Naive B cell (primary cell): ENCODE measurements at regions not wholly inside any gene's neighbourhood (a gene's known extent, or its start where the extent isn't known, plus 50 kb on each side); places are given as distances from the start of the nearest gene placed in this dataset.

Experiments used
- ATAC-seq, 2 donors: fragments of 150-1000 bp; cut with Tn5 transposase; 2 replicates each; pipeline ENCODE4 v1.10.0; 2021; ENCODE audit warnings: low read depth in 2 of 2, mild to moderate bottlenecking in 2 of 2, moderate library complexity in 2 of 2
- DNase-seq: peaks from one replicate; pipeline ENCODE4 v3.0.0; 2022
- H3K27ac Mint-ChIP-seq, 6 donors: one replicate each; pipeline ENCODE4 v1.8.0; 2020 to 2022; ENCODE audit warnings: mild to moderate bottlenecking in 6 of 6, mixed read lengths in 6 of 6, moderate library complexity in 5 of 6, inconsistent platforms in 2 of 6
- H3K27me3 Mint-ChIP-seq, 3 donors: one replicate each; pipeline ENCODE4 v1.8.0; 2021 to 2022; ENCODE audit warnings: mixed read lengths in 3 of 3, mild to moderate bottlenecking in 1 of 3
- H3K36me3 Mint-ChIP-seq, 2 donors: one replicate each; pipeline ENCODE4 v1.8.0; 2020 to 2022; ENCODE audit warnings: mixed read lengths in 2 of 2, inconsistent platforms in 1 of 2, mild to moderate bottlenecking in 1 of 2
- H3K4me1 Mint-ChIP-seq, 3 donors: one replicate each; pipeline ENCODE4 v1.8.0; 2020 to 2022; ENCODE audit warnings: mixed read lengths in 3 of 3, inconsistent platforms in 1 of 3, mild to moderate bottlenecking in 1 of 3, moderate library complexity in 1 of 3
- H3K4me3 Mint-ChIP-seq, 8 donors: one replicate each; pipeline ENCODE4 v1.8.0; 2020 to 2022; ENCODE audit warnings: mild to moderate bottlenecking in 8 of 8, mixed read lengths in 8 of 8, moderate library complexity in 8 of 8, inconsistent platforms in 2 of 8
- H3K9me3 Mint-ChIP-seq, 7 donors: one replicate each; pipeline ENCODE4 v1.8.0; 2020 to 2022; ENCODE audit warnings: mixed read lengths in 7 of 7, mild to moderate bottlenecking in 5 of 7, inconsistent platforms in 2 of 7, moderate library complexity in 1 of 7

DNA sequence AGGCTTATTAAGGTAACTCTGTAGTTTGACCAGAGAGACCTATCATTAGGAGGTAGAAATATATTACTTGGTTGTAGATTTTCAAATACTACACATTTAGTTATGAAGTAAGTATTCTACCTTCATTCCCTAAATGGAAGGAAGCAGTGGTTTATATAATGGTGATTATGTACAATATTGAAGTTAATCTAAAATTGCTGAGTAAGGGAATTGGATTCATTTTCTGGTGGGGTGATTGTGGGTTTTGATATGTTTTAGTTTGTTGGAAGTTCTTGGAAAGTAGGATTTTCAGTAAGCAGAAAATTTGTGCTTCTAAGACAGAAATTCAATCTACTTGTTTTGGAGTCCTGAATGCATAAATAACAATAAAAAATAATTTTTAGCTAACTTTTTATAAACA is 1830.9 kb upstream of the ADGRL3 start:
- Mint-ChIP-seq H3K36me3 (no peaks in the 10 kb centered on the region), H3K4me1 (no peaks in the 10 kb centered on the region), H3K4me3 (no peak overlapping the region), H3K9me3 (peaks cover 0 to 2% (median 0%) of the 10 kb centered on the region in 7 donors), H3K27ac (no peak overlapping the region), H3K27me3 (no peaks in the 10 kb centered on the region)
- DNase-seq (no peak), ATAC-seq (no peak)

DNA sequence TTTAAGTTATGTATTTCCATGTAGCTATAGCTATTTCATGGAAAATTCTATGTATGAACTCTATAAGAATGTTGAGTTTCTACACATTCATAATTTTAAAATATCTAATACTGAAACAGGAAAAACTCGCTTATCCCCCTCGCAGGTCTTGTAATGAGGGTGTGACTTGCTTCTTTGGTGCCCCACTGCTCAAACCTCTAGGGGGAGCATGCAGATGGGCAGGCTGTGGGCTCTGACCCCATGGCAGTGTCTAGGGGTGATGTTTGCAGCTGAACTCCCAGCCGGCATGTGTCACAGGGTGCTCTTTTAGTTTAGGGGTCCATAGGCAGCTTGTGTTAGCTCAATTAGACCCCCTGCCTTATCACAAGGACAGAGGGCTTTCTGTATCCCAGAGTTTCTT is 1825.7 kb upstream of the ADGRL3 start:
- Mint-ChIP-seq H3K27ac (no peak overlapping the region), H3K9me3 (peaks cover 0 to 3% (median 0%) of the 10 kb centered on the region in 7 donors), H3K36me3 (no peaks in the 10 kb centered on the region)

DNA sequence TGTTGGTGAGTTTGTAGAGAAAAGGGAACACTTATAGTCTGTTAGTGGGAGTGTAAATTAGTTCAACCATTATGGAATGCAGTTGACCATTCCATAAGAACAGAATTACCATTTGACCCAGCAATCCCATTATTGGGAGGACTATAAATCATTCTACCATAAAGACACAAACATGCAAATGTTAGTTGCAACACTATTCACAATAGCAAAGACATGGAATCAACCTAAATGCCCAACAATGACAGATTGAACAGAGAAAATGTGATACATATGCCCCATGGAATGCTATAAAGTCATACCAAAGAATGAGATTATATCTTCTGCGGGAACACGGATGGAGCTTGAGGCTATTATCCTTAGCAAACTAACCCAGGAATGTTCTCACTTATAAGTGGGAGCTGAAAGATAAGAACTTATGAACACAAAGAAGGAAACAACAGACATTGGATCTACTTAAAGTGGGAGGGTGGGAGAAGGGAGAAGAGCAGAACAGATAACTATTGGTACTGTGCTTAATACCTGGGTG is 1819.2 kb upstream of the ADGRL3 start:
- Mint-ChIP-seq H3K36me3 (no peaks in the 10 kb centered on the region), H3K9me3 (peaks cover 0 to 7% (median 5%) of the 10 kb centered on the region in 7 donors), H3K27me3 (no peaks in the 10 kb centered on the region), H3K4me3 (no peak overlapping the region), H3K4me1 (no peaks in the 10 kb centered on the region), H3K27ac (no peak overlapping the region)
- no peak for ATAC-seq
- DNase-seq, result no peak

More for the DNA sequence above, 1825.7 kb upstream of the ADGRL3 start:
- Mint-ChIP-seq H3K27me3 (no peaks in the 10 kb centered on the region), H3K4me1 (no peaks in the 10 kb centered on the region), H3K4me3 (no peak overlapping the region)
- ATAC-seq, result no peak
- no peak for DNase-seq

DNA sequence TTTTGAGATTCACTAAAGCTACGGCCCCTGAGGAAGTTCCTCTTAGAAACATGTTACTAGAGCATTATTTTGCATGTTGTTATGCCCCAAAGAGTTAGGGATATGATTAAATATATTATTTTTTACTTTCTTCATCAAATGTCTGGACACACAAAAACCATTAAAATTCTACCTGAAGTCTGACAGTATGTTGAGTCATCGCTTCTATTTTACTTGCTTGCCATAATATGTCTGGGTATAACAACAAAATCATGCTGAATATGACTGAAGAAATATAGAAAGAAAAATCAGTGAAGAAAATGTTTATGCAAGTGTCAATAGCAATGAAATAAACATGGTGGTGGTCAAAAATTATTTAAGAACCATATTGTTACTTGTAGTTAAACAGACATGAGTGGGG is 1818.5 kb upstream of the ADGRL3 start:
- no peak for ATAC-seq
- H3K9me3 Mint-ChIP-seq, result peaks cover 0 to 7% (median 3%) of the 10 kb centered on the region in 7 donors
- H3K36me3 Mint-ChIP-seq, result no peaks in the 10 kb centered on the region
- H3K4me3 Mint-ChIP-seq, result no peak overlapping the region
- H3K27ac Mint-ChIP-seq, result no peak overlapping the region
- H3K4me1 Mint-ChIP-seq, result no peaks in the 10 kb centered on the region
- no peaks in the 10 kb centered on the region for H3K27me3 Mint-ChIP-seq
- no peak for DNase-seq

DNA sequence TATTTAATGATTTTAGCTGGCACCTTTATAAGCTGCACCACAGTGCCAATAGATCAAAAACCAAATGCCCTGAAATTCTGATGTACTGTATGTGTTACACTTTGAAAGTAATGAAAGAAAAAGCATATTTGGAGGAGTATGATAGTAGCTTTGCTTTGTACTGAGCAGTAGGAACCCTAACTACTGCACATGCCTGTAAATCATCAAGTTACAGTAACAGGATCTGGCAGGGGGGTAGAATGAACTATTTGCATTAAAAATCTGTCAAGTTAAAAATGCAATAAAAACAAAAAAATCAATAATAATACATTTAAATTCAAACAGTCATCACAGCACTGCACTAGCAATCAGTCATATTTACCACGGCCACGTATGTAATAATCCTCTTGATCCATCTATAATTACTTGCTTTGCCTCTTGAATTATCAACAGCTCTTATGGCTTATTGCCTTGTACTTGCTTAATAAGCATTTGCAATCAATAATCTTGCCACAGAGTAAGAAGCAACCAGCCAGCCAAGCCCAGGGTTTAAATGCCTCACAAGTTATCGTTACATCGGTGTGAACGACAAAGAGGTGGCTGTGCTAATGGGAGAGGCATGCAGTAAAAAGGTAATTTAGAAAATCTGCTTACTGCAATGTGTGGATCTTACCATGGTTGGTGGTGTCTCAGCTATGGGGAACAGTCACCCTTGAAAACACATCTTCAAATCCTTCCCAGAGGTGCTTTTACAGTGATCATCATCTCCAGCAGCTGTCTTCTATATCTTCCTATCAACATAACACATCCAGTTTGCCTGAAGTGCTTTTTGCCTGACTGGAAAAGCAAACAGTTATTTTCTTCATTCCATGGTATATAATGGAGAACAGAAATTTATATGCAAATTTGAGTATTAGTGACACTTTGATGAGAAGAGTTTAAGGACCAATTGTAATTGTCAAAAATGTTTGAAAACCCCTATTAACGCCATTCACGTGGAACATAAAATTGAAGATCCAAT is 1812.1 kb upstream of the ADGRL3 start:
- DNase-seq (no peak), ATAC-seq (no peak)
- H3K36me3 Mint-ChIP-seq, result no peaks in the 10 kb centered on the region
- no peak overlapping the region for H3K4me3 Mint-ChIP-seq
- H3K4me1 Mint-ChIP-seq, result no peaks in the 10 kb centered on the region
- no peak overlapping the region for H3K27ac Mint-ChIP-seq
- no peaks in the 10 kb centered on the region for H3K27me3 Mint-ChIP-seq
- H3K9me3 Mint-ChIP-seq, result peaks cover 2 to 9% (median 4%) of the 10 kb centered on the region in 7 donors

DNA sequence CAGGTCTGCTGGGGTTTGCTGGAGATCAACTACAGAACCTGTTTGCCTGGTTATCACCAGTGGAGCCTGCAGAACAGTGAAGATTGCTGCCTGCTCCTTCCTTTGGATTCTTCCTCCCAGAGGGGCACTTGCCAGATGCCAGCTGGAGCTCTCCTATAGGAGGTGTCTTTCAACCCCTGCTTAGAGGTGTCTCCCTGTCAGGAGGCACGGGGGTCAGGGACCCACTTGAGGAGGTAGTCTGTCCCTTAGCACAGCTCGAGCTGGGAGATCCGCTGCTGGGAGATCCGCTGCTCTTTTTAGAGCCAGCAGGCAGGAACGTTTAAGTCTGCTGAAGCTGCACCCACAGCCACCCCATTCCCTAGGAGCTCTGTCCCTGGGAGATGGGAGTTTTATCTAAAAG is 1806.3 kb upstream of the ADGRL3 start:
- H3K4me1 Mint-ChIP-seq, result no peaks in the 10 kb centered on the region
- H3K9me3 Mint-ChIP-seq, result peaks cover 2 to 21% (median 8%) of the 10 kb centered on the region in 7 donors
- no peaks in the 10 kb centered on the region for H3K27me3 Mint-ChIP-seq
- no peak overlapping the region for H3K27ac Mint-ChIP-seq
- DNase-seq (no peak), ATAC-seq (no peak)
- H3K4me3 Mint-ChIP-seq, result no peak overlapping the region
- peaks cover 0 to 3% of the 10 kb centered on the region in 2 donors for H3K36me3 Mint-ChIP-seq

DNA sequence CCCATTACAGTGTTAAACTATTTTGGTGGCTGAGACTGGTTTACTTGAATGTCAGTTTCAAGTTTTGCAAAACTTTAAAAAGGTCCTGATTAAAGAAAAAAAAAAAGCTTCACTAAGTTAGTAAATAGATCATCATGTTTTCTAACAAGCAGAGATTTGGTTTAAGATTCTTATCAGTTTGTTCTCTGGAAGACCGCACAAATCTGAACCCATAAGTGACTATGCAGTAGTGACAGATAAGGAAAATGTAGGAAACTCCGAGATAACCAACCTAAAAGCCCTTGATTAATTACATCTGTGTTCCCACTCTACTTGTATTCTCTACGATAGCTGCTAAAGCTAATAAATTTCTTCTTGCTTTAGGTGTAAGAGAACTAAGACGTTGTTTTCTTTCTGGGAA is 1799.8 kb upstream of the ADGRL3 start:
- H3K27ac Mint-ChIP-seq, result no peak overlapping the region
- no peaks in the 10 kb centered on the region for H3K36me3 Mint-ChIP-seq
- DNase-seq (no peak), ATAC-seq (no peak)
- no peak overlapping the region for H3K4me3 Mint-ChIP-seq
- H3K27me3 Mint-ChIP-seq, result no peaks in the 10 kb centered on the region
- H3K4me1 Mint-ChIP-seq, result no peaks in the 10 kb centered on the region
- peaks cover 0 to 5% (median 0%) of the 10 kb centered on the region in 7 donors for H3K9me3 Mint-ChIP-seq

DNA sequence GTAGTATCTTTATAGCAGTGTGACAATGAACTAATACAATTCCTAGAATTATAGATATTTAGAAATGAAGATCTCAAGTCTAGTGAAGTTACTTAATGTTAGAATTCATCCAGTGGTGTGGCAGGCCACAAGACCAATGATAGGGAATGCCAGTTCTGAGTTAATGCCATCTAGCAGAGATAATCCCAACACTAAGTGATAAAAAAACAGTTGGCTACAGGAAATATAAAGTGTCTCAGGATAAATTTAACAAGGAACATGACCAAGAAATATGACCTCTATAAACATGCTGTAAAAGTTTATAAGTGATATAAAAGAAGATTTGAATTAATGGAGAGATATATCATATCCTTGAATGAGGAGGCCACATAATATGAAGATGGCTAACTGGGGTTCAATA is 1790.5 kb upstream of the ADGRL3 start:
- Mint-ChIP-seq H3K27ac (no peak overlapping the region), H3K27me3 (no peaks in the 10 kb centered on the region), H3K9me3 (peaks cover under 1 to 11% (median 3%) of the 10 kb centered on the region in 7 donors), H3K4me3 (no peak overlapping the region), H3K4me1 (no peaks in the 10 kb centered on the region), H3K36me3 (no peaks in the 10 kb centered on the region)
- no peak for ATAC-seq
- no peak for DNase-seq

DNA sequence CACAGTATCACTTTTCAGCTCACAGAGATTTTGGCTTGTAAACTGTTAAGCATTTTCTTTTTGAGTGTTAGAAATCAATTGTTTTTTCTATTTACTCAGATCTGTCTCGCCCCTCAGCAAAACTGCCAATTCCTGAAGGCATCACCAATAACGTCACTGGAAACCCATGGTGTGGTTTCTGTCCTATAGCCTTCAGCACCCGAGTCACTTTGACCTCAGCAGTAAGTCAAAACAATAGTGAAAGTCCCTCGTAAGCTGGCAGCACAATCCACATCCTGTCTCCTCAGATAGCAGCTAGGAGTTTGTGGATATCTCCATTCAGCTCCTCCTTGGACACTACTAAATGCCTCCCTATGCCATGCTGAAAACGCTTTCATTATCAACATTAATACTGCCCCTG is 1787.4 kb upstream of the ADGRL3 start:
- H3K9me3 Mint-ChIP-seq, result peaks cover 1 to 11% (median 3%) of the 10 kb centered on the region in 7 donors
- H3K4me3 Mint-ChIP-seq, result no peak overlapping the region
- DNase-seq, result no peak

DNA sequence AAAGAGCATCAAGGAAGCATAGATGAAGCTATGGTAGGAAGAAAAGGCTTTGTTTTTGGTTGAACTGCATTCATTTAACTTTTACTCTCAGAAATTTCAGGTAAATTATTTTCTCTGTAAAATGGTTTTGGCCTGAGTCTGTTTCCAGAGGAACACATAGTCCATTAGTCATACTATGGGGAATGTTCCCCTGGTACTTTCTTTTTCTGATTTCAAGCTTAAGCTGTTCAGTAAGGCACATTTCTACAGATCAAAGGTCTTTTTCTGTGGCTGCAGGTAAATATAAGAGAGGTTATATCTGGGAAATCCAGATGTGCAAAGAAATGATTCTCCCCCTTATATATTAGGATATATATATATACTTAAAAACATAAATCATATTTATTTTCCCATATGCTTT is 1744.4 kb upstream of the ADGRL3 start:
- ATAC-seq (no peak), DNase-seq (no peak)
- Mint-ChIP-seq H3K4me1 (no peaks in the 10 kb centered on the region), H3K36me3 (no peaks in the 10 kb centered on the region), H3K27ac (no peak overlapping the region), H3K9me3 (peaks cover 0 to 9% (median 1%) of the 10 kb centered on the region in 7 donors), H3K4me3 (no peak overlapping the region), H3K27me3 (no peaks in the 10 kb centered on the region)

More for the DNA sequence above, 1787.4 kb upstream of the ADGRL3 start:
- no peaks in the 10 kb centered on the region for H3K27me3 Mint-ChIP-seq
- ATAC-seq, result no peak
- no peaks in the 10 kb centered on the region for H3K36me3 Mint-ChIP-seq
- H3K4me1 Mint-ChIP-seq, result no peaks in the 10 kb centered on the region
- H3K27ac Mint-ChIP-seq, result no peak overlapping the region

DNA sequence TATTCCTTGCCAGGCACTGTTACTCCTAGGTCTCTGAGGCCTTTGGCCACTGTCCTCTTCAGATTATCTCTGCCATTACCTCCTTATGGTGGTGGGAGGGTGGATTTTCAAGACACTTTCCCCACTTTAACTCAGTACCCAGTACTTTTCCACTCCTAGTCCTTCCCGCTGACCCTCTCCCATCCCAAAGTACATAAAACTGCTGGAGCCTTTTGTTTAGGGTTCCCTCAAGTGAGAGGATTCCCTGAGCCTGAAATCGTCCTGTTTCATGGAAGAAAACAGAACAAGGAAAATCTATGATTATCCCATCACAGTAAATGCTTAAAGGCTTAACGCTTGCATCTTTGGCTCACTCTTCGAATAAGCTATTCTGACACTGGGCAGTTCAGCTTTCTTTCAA is 1742.5 kb upstream of the ADGRL3 start:
- H3K27me3 Mint-ChIP-seq, result no peaks in the 10 kb centered on the region
- DNase-seq, result no peak
- H3K36me3 Mint-ChIP-seq, result no peaks in the 10 kb centered on the region
- ATAC-seq, result no peak
- no peak overlapping the region for H3K4me3 Mint-ChIP-seq
- peaks cover 0 to 9% (median 1%) of the 10 kb centered on the region in 7 donors for H3K9me3 Mint-ChIP-seq
- no peaks in the 10 kb centered on the region for H3K4me1 Mint-ChIP-seq
- peak overlapping the region in 1 of 6 donors; percentile 22 for H3K27ac Mint-ChIP-seq

DNA sequence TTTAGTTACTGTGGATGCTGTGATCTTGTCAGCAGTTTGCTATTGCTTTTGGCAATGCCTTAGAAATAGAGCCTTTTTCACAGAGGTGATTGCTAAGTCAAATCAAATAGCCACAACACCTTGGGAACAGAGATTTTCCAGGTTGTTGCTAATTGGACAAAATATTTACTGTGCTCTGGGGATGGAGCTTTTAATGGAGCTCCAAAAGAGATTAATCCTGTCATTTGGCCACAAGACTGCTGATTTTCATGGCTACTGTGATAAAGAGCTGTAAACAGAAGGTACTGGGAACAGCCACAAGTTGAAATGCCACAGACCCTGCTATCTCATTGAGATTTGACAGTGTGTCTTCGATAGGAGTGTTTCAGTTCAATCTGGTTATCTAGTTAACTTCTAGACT is 1715.2 kb upstream of the ADGRL3 start:
- H3K9me3 Mint-ChIP-seq, result peaks cover 2 to 34% (median 9%) of the 10 kb centered on the region in 7 donors
- DNase-seq, result no peak

DNA sequence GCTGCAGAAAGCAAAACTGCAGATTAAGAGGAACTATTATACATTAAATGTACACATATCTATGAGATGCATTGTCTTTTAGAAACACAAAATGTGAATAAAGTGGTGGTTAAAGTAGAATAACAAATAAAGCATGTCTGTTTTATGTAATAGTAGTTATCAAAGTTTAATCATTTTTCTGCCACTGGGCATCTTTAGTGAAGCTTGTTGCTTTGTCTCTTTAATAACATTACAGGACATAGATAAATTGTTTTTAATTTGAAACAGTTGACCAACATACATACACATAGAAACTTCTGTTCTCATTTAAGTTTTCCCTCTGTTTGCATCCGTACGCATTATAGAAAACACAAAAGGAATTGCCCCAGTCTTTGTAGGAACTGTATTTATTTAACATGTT is 1700.0 kb upstream of the ADGRL3 start:
- Mint-ChIP-seq H3K9me3 (no peaks in the 10 kb centered on the region), H3K27me3 (no peaks in the 10 kb centered on the region), H3K27ac (no peak overlapping the region), H3K36me3 (no peaks in the 10 kb centered on the region), H3K4me3 (no peak overlapping the region), H3K4me1 (no peaks in the 10 kb centered on the region)
- no peak for DNase-seq
- ATAC-seq, result no peak

More for the DNA sequence above, 1715.2 kb upstream of the ADGRL3 start:
- Mint-ChIP-seq H3K36me3 (no peaks in the 10 kb centered on the region), H3K27ac (no peak overlapping the region), H3K4me1 (no peaks in the 10 kb centered on the region), H3K4me3 (no peak overlapping the region), H3K27me3 (no peaks in the 10 kb centered on the region)
- ATAC-seq, result no peak

DNA sequence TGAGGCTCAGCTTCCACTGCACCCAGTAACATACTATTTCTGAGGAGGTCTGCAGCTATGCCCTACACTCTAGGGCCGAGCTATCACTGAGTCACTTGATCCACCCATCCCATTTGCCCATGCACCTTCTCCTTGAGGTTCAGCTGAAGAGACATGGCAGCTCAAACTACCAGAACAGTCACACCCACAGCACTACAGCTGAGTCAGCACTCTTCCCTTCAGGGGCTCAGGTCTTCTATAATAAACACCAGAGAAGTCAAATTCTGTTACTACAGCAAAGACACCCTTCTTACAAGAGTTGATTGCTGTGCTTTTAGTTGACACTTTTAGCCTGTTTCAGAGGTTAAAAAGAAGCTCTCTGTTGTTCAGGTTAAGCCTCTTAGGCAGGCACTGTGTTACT is 1696.4 kb upstream of the ADGRL3 start:
- Mint-ChIP-seq H3K4me3 (no peak overlapping the region), H3K27me3 (no peaks in the 10 kb centered on the region), H3K9me3 (peaks cover 0 to 2% (median 0%) of the 10 kb centered on the region in 7 donors), H3K4me1 (no peaks in the 10 kb centered on the region), H3K27ac (no peak overlapping the region), H3K36me3 (no peaks in the 10 kb centered on the region)
- ATAC-seq, result no peak
- no peak for DNase-seq
